SK-N-SH (cell line): ENCODE measurements at regions not wholly inside any gene's neighbourhood (a gene's known extent, or its start where the extent isn't known, plus 50 kb on each side); places are given as distances from the start of the nearest gene placed in this dataset.

ENCODE experiments used
- CTCF ChIA-PET: fragments of 300-600, 350-600 bp; formaldehyde crosslinking; extraction: SDS; loops from one replicate; lab custom pipeline; 2021; lab: Yijun Ruan, JAX
- POLR2A ChIA-PET: fragments of 350-600 bp; sonication (Branson Sonifier 250); formaldehyde crosslinking; extraction: SDS; loops from one replicate; lab custom pipeline; 2020; ENCODE audit warnings: antibody characterized with exemption, inconsistent platforms; lab: Yijun Ruan, JAX
- DNase-seq: peaks from one replicate; pipeline ENCODE4 v3.0.0; 2012
- H2AFZ ChIP-seq: fragments of 200-600 bp; sonication (generic); 2 replicates; pipeline ENCODE4 v1.8.1; 2016; ENCODE audit warnings: antibody characterized with exemption, mild to moderate bottlenecking, low read depth
- H3F3A ChIP-seq: fragments of 200-600 bp; sonication (generic); replicated peaks from 2 replicates; pipeline ENCODE3; 2016; ENCODE audit warnings: antibody characterized with exemption, mild to moderate bottlenecking; ENCODE audit not compliant: insufficient read depth
- H3K27ac ChIP-seq, 2 experiments: fragments of 200-500 bp in 1 of 2; fragments of 200-600 bp in 1 of 2; sonication (Bioruptor generic) in 1 of 2; sonication (generic), shearing (Covaris generic) in 1 of 2; 2 replicates each; pipeline versions ENCODE4 v1.5.1 to v1.6.1; 2014 to 2016; ENCODE audit warnings: low read depth in 2 of 2, inconsistent platforms in 1 of 2, low read length in 1 of 2, mild to moderate bottlenecking in 1 of 2, mixed read lengths in 1 of 2
- H3K27me3 ChIP-seq: fragments of 200-600 bp; sonication (generic), shearing (Covaris generic); 2 replicates; pipeline ENCODE4 v1.6.1; 2016; ENCODE audit warnings: mixed run types; ENCODE audit not compliant: insufficient read depth
- H3K36me3 ChIP-seq, 2 experiments: fragments of 200-500 bp in 1 of 2; fragments of 200-600 bp in 1 of 2; sonication (Bioruptor generic) in 1 of 2; sonication (generic) in 1 of 2; replicated peaks in 1 of 2; 2 replicates each; pipeline versions ENCODE3 to v1.5.1; 2014 to 2016; ENCODE audit warnings: low read length in 1 of 2, mild to moderate bottlenecking in 1 of 2; ENCODE audit not compliant: insufficient read depth in 2 of 2, control insufficient read depth in 1 of 2
- H3K4me1 ChIP-seq, 2 experiments: fragments of 200-500 bp in 1 of 2; fragments of 200-600 bp in 1 of 2; sonication (Bioruptor generic) in 1 of 2; sonication (generic), shearing (Covaris generic) in 1 of 2; 2 replicates each; pipeline versions ENCODE4 v1.5.1 to v1.6.1; 2014 to 2016; ENCODE audit warnings: low read depth in 1 of 2, low read length in 1 of 2, mixed run types in 1 of 2; ENCODE audit not compliant: insufficient read depth in 2 of 2, control insufficient read depth in 1 of 2
- H3K4me2 ChIP-seq: fragments of 200-600 bp; sonication (generic), shearing (Covaris generic); 2 replicates; pipeline ENCODE4 v1.6.1; 2017; ENCODE audit warnings: mixed run types
- H3K4me3 ChIP-seq, 2 experiments: fragments of 200-500 bp in 1 of 2; fragments of 200-600 bp in 1 of 2; sonication (Bioruptor generic) in 1 of 2; sonication (generic), shearing (Covaris generic) in 1 of 2; 2 replicates each; pipeline versions ENCODE4 v1.5.1 to v1.8.1; 2014 to 2016; ENCODE audit warnings: low read depth in 2 of 2, inconsistent platforms in 1 of 2, low read length in 1 of 2, mild to moderate bottlenecking in 1 of 2, mixed read lengths in 1 of 2, moderate library complexity in 1 of 2
- H3K79me2 ChIP-seq: fragments of 200-600 bp; sonication (generic); 2 replicates; pipeline ENCODE4 v1.8.1; 2017; ENCODE audit warnings: mild to moderate bottlenecking; ENCODE audit not compliant: insufficient read depth
- H3K9ac ChIP-seq: fragments of 200-600 bp; sonication (generic); 2 replicates; pipeline ENCODE4 v1.6.1; 2017; ENCODE audit warnings: mixed run types
- H3K9me2 ChIP-seq: fragments of 200-600 bp; sonication (generic); 2 replicates; pipeline ENCODE4 v1.6.1; 2017; ENCODE audit warnings: mixed run types
- H3K9me3 ChIP-seq: fragments of 200-600 bp; sonication (generic); 2 replicates; pipeline ENCODE4 v1.6.1; 2017; ENCODE audit warnings: mixed run types, mild to moderate bottlenecking, moderate library complexity
- H4K20me1 ChIP-seq: fragments of 200-600 bp; sonication (generic); 2 replicates; pipeline ENCODE4 v1.6.1; 2017; ENCODE audit warnings: mild to moderate bottlenecking, mixed run types; ENCODE audit not compliant: insufficient read depth
- CHD2 ChIP-seq: fragments of 150-350 bp; IDR thresholded peaks from 2 replicates; pipeline ENCODE4 v1.6.1; 2018; ENCODE audit warnings: low read length; ENCODE audit not compliant: partially characterized antibody
- FOXJ3 ChIP-seq: sonication (generic); formaldehyde crosslinking; IDR thresholded peaks from 2 replicates; pipeline ENCODE4 v1.5.1; 2020; ENCODE audit warnings: mild to moderate bottlenecking, missing genetic modification reagents
- FOXM1 ChIP-seq: IDR thresholded peaks from 2 replicates; pipeline ENCODE4 v1.4.0; 2012; ENCODE audit warnings: low read depth, mild to moderate bottlenecking
- NFIC ChIP-seq: IDR thresholded peaks from 2 replicates; pipeline ENCODE4 v1.4.0; 2012; ENCODE audit warnings: borderline replicate concordance
- NRF1 ChIP-seq: IDR thresholded peaks from 2 replicates; pipeline ENCODE4 v1.6.1; 2012; ENCODE audit warnings: low read depth, mild to moderate bottlenecking, low read length
- POLR2AphosphoS5 ChIP-seq: IDR thresholded peaks from 2 replicates; pipeline ENCODE4 v1.6.1; 2012; ENCODE audit warnings: low read depth, low read length
- RCOR1 ChIP-seq: fragments of 150-350 bp; IDR thresholded peaks from 2 replicates; pipeline ENCODE4 v1.6.1; 2017; ENCODE audit warnings: antibody characterized with exemption, low read length
- REST ChIP-seq: IDR thresholded peaks from 2 replicates; pipeline ENCODE4 v1.6.1; 2012; ENCODE audit warnings: mild to moderate bottlenecking, low read depth, low read length, moderate library complexity
- RFX5 ChIP-seq: IDR thresholded peaks from 2 replicates; pipeline ENCODE4 v1.6.1; 2012; ENCODE audit warnings: mild to moderate bottlenecking, improper control_type of control experiment, low read length
- TAF1 ChIP-seq: IDR thresholded peaks from 2 replicates; pipeline ENCODE4 v1.6.1; 2012; ENCODE audit warnings: low read depth, mild to moderate bottlenecking, low read length, moderate library complexity, borderline replicate concordance
- USF1 ChIP-seq: IDR thresholded peaks from 2 replicates; pipeline ENCODE4 v1.4.0; 2012; ENCODE audit warnings: low read depth, borderline replicate concordance
- YY1 ChIP-seq: IDR thresholded peaks from 2 replicates; pipeline ENCODE4 v1.4.0; 2012; ENCODE audit warnings: low read depth, mild to moderate bottlenecking
- WGBS: methylation state at CpG from one replicate; pipeline ENCODE4 v1.1.6; 2017; ENCODE audit warnings: low lambda C conversion rate; 5-methylcytosine and 5-hydroxymethylcytosine counted together

GRCh38 chr10:101287183-101287996 lies 58.1 kb upstream of the LBX1 start:
- Histone ChIP-seq H3K27ac (no peak overlapping the region), H2AFZ (no peak overlapping the region), H3K4me2 (no peak overlapping the region), H3K9me3 (no peaks in the 10 kb centered on the region), H3K9ac (no peak overlapping the region), H3K9me2 (no peaks in the 10 kb centered on the region), H3K4me3 (no peak overlapping the region), H3K27me3 (peaks cover 28% of the 10 kb centered on the region), H3K79me2 (no peaks in the 10 kb centered on the region), H3F3A (no peaks in the 10 kb centered on the region), H4K20me1 (no peaks in the 10 kb centered on the region), H3K4me1 (peaks cover 0 to 6% of the 10 kb centered on the region in 2 experiments; a peak in 1 of 4 replicates), H3K36me3 (no peaks in the 10 kb centered on the region)
- CTCF ChIA-PET, result interaction anchor here (0.8 to 11.6 kb wide), 33 partner anchors 13 to 300 kb away, joined by 3 to 243 read pairs (median 5); partner anchors contain the start of genes BTRC, DPCD, LBX1 and POLL
- TF ChIP-seq REST (no peak), NFIC (no peak), FOXM1 (no peak), POLR2AphosphoS5 (no peak), RCOR1 (no peak), NRF1 (no peak), TAF1 (no peak), USF1 (no peak), YY1 (no peak), CHD2 (no peak), RFX5 (no peak), FOXJ3 (CRISPR knock-in tag) (no peak)
- POLR2A ChIA-PET, result interaction anchor here (1.1 kb wide), 1 partner anchor 67 kb away, joined by 4 read pairs; no protein-coding TSS in a partner anchor
- no peak for DNase-seq
- 73% methylated on average over 18 of the region's 18 CpGs for WGBS
